TTC549 (cell line): ENCODE measurements at regions not wholly inside any gene's neighbourhood (a gene's known extent, or its start where the extent isn't known, plus 50 kb on each side); places are given as distances from the start of the nearest gene placed in this dataset.

Source experiments
- FAIRE-seq: peaks from 2 replicates; lab custom pipeline; 2012; peaks lifted over from hg19 to GRCh38; lab: Jason Lieb, UNC

DNA sequence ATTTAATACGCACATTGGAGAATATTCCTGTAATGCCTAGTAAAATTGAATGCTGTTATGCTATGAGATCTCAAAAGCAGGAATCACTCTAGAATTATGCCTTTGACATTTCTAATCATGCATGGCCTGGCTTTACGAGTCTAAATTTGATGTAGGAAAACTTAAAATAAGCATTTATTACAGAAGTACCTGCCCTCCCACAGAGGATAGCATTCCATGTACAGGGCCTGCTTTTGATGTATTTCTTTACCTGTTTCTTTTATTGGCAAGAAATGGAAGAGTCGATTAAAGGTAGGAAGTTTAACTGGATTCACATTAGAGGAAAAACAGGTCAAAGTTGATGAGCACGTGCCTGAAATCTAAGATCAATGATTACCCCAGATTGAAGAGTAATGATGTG, 219.5 kb downstream of the PCDH7 start:
- no peak for FAIRE-seq

DNA sequence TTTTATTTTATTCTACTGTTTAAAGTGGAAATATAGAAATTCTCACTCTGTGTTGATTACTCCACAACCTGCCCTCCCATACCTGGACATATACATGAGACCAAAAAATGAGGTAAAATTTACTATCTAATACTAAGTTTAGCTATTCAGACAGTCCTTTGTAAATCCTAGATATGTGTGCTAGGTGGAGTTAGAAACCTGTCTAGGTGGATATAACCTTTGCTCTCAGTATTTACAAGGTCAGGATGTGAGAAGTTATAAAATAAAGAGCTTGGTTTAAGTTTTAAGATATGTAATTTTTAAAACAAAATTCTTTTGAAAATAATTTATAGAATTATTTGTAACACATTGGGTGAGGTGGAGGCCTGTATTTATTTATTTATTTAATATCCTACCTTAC, 221.5 kb downstream of the PCDH7 start:
- no peak for FAIRE-seq

DNA sequence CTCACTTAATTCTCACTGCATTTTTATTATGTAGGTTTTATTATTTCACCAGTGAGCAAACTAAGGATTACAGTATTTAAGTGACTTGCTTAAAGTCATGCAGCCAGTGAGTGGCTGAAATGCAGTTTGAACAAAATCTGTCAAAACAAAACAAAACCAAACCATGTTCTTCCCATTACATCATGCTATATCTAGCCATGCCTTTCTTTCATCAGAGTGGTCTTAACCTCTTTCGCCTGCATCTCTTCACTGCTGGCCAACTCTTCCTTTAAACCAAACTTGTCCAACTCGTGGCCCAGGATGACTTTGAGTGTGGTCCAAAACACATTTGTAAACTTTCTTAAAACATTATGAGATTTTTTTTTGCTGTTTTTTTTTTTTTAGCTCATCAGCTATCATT, 223.2 kb downstream of the PCDH7 start:
- no peak for FAIRE-seq

DNA sequence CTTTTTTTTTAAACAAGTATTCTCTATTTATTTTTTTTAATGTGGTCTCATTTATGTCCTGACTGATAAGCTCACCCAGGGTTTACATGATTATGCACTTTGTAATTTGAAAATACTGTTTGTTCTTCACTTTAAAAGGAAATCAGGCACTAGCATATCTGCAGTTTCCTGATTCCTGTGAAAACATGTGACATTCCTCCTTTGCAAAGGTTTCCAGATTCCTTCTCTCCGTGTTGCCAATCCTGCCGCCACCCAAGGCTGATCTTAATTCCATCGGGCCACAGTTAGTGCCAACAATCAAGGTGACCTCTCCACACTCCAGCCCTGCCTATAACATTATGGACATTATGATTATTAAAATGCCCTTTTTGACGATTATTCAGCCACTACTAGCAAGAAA, 225.4 kb downstream of the PCDH7 start:
- FAIRE-seq: no peak

DNA sequence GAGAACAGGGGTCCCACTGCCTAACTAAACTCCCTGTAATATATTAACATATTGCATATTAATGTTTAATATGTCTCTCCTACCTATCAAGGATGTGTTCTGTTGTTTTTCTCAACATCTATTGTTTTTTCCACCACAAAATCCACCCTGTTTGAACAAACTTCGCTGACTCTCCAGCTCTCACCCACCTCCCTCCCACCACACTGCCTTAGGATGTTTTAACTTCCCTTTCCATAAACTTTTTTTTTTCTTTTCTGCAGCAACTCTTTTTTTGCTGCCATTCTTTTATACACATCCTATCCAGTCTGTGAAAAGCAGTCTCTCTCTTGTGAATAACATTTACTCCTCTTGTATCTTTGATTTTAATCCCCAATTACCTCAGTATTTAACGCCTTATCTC, 226.1 kb downstream of the PCDH7 start:
- no peak for FAIRE-seq

DNA sequence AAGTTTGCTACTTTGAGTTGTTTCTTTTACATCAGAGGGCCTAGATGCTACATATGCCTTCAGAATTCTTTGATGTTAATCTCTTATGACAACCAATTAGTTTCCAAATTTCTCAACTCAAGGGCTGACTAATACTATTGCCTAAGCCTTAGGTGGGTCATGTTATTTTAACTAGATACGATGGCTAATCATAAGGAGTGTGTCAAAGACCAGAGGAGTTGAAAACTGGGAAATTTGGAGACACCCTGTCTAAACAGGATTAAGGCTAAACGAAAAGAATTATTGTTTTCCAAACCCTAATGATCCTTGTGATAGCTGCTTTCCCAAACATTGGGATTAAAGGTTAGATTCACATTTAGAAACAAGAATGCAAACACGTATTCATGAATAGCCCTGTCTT, 228.5 kb downstream of the PCDH7 start:
- FAIRE-seq: no peak

DNA sequence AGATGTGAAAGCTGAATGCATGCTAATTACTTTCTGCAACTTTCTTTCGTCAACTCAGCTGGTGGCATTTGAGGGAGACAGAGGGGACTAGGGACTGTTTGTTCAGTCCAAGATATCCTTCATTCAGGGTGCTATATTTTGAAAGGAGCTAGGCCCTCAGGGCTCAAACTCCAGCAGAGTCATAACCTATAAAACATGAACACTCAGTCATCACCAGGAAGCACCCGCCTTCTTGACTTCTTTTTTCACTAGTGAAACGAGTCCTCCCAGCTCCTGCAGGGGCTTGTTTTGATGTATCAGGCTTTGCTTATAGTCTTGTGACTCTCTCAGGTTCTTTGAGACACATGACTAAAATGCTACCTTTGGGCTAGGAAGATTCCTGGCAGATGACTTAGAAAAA, 230.6 kb downstream of the PCDH7 start:
- no peak for FAIRE-seq

DNA sequence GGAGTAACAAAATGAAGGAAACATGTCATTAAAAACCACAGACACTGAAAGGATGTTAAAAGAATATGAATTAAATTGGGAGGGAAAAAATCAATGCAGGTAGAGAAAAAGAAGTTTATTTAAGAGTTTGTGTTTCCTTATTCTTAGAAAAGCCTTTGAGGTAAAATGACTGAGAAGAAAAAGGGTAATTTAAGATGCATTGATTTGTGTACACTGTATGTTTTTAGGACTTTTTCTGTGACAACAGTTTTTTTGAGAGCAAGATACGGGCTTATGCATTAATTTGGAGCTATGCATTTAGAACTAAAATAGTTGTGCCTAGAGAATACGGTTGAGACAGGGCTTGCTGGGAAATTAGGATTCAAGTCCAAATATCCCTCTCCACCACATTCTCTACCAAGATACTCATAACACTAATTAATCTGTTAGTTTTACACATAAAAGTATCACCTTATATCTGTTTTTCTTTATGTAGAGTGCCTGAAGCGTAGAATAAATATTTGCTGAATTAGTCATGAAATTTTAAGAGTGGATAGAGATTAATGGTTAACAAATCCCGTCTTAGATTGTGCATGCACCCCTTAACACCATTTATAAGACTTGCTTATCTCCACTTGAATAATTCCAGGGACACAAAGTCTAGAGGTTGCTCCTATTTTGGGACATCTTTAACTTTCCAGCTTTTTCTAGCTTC, 232.5 kb downstream of the PCDH7 start:
- no peak for FAIRE-seq

DNA sequence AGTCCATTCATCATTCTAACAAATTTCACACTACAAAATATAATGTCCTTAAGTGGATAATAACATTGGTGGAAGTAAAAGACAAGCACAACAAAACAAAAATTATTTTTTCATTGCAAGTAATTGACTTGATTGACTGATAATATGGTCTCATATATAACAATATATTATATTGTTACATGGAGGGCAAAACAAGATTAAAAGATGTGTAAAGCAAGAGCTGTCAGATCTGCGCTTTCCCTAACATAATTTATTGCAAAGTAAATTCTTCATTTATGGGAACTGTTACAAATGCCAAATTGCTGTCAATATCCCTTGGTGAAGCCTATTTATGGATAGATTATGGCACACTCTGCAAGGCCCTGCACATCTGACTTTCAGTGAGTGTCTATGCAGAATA, 233.6 kb downstream of the PCDH7 start:
- no peak for FAIRE-seq

DNA sequence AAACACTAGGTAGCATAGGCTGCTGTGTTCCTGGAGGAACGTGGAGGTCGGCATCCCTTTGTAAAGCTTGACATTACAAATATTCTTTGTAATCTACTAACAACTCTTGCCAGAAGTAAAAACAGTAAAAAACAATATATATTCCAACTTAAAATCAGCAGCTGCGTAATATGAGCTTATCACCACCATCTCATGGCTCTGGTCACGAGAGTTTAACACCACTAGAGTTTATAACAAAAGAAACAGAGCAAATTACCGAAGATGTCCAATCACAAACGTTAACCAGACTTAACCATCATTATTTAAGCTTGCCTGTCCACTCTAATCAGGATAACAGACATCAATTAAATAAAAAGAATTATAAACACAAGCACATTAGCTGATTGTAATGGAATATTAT, 236.7 kb downstream of the PCDH7 start:
- no peak for FAIRE-seq

DNA sequence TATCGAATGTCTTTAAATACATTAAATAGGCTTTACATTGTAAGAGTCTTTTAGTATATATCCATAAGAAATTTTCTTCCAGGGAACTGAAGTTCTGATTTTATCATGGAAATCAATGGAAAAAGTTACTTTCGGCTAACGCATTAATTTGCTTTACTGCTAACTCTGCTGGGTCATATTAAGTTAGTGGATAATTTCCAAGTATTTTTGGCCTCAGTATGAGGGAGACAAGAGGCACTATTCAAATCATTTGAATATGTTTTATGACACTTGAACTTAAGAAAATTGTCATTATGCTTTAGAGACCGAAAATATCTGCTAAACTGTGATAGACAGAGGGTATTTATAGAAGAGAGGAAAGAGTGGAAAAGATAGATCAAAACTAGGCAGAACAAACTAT, 237.5 kb downstream of the PCDH7 start:
- no peak for FAIRE-seq

DNA sequence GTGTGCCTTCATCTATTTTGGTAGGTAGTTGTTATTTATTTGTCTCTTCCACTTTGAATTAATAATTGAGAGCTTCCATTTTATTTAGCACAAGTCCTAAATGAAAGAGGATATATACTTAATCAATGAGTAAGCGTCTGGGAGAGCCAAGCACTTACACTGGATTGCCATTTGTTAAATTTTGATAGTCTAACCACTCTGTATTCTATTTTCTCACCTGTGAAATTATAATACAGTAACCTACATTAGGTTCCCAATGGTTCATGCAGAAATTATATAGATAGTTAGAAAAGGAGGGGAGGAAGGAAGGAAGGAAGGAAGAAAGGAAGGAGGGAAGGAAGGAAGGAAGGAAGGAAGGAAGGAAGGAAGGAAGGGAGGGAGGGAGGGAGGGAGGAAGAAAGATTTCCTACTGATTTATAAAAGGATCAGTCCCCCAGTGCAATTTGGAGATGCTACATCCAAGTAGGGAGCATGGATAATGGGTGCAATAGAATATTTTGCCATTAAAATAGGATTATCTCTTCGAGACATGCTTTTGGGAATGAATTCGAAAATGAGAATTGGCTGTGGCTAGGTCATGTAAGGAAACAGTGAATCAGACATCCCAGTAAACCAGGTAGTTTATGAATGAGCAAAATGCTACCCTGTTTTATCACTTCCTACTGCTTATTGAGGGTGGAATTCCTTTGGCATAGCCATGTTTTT, 239.8 kb downstream of the PCDH7 start:
- no peak for FAIRE-seq

DNA sequence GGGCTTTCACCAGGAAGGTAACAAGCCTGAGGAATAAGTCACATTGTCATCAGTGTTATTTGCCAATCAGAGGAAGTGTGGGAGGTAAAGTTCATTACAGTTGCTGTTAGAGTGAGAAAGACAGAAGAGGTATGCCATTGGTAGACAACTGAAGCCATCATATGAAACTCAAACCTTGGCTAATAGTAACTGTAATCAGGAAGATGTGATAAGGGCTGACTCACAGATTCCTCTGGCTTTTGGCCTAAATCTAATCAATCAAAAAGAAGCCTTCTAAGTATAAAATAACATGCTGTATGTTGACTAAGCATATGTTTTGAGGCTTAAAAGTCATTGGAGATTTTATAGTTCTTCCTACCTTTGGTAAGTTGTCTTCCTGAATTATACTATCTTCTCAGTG, 242.8 kb downstream of the PCDH7 start:
- FAIRE-seq: no peak

DNA sequence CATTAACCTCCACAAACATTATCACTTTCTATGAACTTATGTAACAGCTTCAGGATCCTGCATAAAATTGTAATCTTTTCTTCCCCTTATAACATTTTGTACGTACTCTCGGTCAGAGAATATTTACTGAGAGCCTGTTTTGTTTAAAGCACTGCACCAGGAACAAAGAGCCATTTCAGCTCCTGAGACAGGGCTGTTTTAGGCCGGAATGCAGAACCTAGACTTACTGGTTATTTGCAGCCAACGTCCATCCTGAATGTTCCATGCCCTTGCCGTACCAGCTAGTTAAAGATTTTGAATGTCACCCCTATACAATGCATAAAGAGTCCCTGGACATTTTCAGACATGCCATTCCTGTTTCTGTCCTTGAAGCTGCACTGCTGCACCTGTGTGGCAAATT, 248.8 kb downstream of the PCDH7 start:
- no peak for FAIRE-seq

DNA sequence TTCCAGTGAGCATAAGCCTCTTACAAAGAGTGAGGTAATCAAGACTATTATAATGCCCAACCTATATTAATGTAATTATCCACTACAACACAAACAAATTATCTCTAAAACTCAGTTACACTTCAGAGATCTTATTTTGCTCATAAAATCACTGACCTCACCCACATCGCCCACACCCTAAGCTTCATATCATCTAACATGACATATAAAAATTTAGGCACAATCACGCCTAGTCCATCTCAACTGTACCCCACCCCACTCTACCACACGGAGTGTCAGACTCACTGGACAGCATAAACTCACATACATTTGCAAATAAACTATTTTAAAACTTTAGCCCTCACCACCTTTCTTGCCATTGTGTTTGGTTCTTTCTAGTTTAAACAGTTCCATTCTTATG, 252.4 kb downstream of the PCDH7 start:
- no peak for FAIRE-seq

DNA sequence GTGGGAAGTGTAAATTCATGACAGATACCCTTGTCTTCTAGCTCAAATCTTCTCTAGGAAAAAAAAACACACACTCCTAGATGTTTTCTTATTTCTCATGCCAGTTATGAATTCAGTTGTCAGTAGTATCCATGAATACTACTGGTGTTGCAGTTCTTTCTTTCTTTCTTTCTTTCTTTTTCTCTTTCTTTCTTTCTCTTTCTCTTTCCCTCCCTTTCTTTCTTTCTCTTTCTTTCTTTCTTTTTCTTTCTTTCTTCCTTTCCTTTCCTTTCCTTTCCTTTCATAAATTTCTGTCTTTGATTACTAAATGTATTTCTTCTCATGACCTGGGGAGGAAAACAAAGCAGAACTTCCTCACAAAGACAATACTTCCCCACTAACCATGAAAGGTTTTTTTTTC, 253.8 kb downstream of the PCDH7 start:
- FAIRE-seq: no peak

DNA sequence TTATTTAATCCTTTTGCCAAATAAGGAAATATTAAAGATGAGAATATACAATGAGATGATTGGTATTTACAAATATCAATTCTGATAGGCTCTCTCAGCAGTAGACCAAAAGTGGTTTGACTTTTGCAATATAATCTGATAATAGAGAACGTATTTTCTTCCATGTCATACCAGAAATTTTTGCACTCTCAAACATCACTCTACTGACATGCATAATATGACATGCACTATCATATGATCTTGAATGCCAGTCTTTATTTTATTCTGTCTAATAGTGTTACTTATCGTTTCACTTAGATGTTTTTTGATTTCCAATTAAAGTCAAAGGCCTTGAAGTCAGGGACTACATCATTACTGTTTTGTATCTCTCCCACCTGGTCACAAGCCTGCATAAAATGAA, 259.2 kb downstream of the PCDH7 start:
- FAIRE-seq: no peak

DNA sequence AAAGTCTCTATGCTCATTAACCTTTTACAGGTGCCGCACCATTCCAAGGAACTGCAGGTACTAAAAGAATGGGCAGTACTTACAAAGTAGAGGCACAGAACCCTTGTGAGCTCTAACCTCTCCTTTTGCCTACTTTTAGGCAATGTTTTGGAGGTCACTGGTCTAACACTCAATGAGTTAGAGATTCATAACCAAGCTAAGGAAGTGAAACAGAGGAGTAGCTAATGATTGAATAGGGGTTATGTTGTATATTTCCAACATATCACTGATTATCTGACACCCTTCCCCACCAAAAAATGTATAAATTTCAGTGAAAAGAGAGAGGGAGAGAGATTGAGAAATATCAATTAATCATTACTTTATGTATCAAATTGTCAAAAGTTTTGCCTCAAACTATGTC, 269.3 kb downstream of the PCDH7 start:
- FAIRE-seq: no peak

DNA sequence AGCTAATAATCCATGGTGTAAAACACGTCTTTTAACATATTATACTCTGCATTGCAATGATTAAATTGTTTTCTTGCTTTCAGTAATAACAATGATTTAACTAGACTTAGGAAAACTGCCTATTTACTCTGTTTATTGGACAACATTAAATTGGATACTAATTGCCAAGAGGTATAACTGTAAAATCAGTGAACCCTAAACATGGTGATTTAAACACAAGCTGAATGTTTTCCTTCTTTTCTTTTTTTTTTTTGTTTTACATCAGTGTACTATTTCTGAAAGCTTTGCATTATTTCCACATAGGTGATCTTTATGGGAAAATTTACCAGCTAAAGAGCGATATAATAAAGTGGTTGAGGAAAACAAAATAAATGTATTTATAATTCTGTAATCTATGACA, 276.7 kb downstream of the PCDH7 start:
- no peak for FAIRE-seq

DNA sequence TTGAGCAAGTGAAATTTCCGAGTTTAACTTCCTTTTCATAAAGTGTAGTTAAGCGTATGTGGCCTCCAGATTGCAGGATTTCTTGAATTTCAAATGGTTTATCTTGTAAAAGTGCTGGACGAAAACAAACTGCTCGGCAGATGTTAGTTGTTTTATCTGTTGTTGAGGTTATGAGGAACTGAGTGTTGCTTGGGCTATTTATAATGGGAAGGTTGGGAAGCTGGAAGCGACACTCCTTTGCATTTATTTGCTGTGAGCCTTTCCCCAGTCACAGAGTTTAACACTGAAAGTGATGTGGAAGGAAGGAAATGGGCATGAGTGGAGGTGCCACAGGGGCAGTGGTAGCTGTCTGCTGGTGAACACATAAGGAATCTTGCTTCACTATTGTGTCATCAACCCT, 284.9 kb downstream of the PCDH7 start:
- no peak for FAIRE-seq

DNA sequence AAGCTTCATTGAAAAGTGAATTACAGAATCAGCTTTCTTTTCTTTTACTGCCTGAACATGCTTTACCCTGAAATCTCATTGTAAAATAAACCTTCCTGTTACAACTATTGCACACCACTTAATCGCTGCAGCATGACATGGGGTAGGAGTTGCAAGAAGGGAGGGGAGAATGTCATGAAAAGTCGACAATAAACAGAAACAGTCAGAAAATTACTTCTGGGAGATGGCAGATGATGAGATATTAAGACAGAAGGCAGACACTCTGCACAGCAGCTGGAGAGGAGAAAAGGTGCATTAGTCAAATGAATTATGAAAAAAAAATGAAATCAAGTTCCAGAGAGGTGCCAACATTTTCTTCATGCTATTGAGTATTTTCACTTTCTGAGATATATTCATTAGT, 287.7 kb downstream of the PCDH7 start:
- FAIRE-seq: no peak

DNA sequence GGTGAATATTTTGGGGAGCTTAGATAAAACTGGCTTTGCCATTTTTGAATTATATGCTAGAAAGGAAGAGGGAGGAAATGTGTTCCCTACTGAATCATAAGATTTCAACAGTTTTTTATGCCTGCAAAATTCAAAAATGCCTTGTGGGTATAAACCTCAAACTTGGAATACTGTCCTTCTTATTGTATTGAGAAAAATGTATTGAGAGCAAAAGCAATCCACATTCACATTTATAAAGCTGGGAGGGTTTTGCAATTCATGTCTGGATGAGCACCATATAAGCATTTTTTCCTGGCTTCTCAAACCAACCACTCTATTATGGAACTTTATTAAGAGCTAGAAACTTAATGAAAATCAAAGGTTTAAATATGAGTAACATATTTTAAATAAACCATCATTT, 289.8 kb downstream of the PCDH7 start:
- no peak for FAIRE-seq

DNA sequence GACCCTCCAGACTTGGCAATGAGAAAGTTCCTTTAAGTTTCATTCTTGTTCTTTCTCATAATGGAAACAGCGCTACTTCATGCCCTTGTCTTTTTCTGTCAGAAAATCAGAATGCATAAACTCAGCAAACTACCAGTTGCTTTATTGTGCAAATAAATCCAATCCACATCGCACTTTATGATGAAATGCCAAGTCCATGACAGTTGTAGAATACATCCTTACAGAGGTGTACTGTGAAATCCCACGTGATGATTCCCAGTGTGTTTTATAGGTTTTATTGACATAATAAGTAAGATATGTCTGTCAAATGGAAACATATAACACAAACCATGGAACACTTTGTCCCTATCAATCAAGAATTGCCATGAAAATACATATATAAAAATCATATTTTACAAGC, 295.0 kb downstream of the PCDH7 start:
- no peak for FAIRE-seq

DNA sequence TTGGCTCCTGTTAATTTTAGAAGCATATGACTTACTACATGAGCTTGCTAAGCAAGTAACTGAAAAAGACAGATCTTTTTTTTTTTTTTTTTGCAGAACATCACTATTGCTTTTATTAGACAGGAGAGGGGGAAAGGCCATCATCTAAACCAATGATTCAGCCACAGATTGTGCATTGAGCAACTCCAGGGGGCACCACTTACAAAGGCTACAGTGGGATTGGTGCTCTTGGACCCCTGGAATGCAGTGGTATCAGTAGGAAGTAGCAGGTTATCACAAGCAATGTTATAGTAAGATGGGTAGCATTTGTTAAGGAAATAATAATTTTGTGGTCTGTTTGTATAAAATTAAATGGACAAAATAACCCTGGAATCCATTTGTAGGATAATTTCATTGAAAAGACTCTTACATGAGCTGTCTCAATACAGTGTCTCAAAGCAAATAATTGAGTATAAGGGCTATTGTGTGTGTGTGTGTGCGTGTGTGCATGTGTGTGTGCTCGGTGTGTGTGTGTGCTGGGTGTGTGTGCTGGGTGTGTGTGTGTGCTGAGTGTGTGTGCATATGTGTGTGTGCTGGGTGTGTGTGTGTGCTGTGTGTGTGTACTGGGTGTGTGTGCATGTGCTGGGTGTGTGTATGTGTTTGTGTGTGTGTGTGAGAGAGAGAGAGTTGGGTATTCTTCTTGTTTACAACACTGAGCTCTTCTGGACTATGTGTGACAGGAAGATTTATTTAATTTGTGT, 296.3 kb downstream of the PCDH7 start:
- FAIRE-seq: no peak
